ENCODE measurements at regions not wholly inside any gene's neighbourhood (a gene's known extent, or its start where the extent isn't known, plus 50 kb on each side); places are given as distances from the start of the nearest gene placed in this dataset.

DNA sequence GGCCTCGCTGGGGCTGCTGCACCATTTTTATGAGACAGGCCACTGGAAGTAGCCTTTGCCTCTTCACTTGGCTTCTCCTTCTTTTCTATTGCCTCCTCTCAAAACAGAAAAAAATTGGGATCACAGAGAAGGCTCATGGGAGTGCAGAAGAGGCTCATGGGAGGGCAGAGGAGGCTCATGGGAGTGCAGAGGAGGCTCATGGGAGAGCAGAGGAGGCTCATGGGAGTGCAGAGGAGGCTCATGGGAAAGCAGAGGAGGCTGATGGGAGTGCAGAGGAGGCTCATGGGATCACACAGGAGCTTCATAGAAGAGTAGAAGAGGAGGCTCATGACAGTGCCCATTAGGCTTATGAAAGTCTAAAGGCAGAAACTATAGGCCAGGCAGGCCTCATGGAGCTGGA is 211.2 kb downstream of the IRF8 start:
- TF ChIP-seq, protein P1, sequence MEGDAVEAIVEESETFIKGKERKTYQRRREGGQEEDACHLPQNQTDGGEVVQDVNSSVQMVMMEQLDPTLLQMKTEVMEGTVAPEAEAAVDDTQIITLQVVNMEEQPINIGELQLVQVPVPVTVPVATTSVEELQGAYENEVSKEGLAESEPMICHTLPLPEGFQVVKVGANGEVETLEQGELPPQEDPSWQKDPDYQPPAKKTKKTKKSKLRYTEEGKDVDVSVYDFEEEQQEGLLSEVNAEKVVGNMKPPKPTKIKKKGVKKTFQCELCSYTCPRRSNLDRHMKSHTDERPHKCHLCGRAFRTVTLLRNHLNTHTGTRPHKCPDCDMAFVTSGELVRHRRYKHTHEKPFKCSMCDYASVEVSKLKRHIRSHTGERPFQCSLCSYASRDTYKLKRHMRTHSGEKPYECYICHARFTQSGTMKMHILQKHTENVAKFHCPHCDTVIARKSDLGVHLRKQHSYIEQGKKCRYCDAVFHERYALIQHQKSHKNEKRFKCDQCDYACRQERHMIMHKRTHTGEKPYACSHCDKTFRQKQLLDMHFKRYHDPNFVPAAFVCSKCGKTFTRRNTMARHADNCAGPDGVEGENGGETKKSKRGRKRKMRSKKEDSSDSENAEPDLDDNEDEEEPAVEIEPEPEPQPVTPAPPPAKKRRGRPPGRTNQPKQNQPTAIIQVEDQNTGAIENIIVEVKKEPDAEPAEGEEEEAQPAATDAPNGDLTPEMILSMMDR (IDR thresholded peaks at IDR 0.05) = no peak
- no peak overlapping the region for H3K4me3 ChIP-seq
- H3K4me1 ChIP-seq (ENCODE audit: control insufficient read depth in 1 of 2, low read depth in 2 of 2) = no peaks in the 10 kb centered on the region
- no peaks in the 10 kb centered on the region for H3K9me3 ChIP-seq
- no peaks in the 10 kb centered on the region for H3K27me3 ChIP-seq (replicated peaks; ENCODE audit: insufficient read depth)
- no peak for ATAC-seq (ENCODE audit: insufficient number of reproducible peaks, low FRiP score, low read depth)
- no peaks in the 10 kb centered on the region for H3K36me3 ChIP-seq
- H3K27ac ChIP-seq = no peak overlapping the region
- DNase-seq (ENCODE audit: low spot score) = no peak

DNA sequence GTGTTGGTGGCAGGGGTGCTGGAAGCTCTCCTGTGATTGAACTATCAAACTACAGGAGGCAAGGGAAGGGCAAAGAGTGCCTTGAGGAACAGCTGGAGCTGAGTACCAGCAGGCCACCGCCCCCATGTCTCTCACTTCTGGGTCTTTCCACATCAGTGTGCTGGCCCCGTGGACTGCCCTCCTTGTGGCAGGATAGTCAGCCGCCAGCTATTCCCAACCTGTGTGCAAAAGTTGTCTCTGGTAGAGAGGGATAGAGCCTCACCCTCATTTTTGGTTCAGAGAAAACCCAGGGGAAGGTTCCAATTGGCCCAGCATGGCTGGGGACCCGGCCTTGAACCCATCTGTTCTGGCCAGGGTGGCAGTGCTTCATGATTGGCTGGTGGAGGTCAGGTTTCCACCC is 211.8 kb downstream of the IRF8 start:
- Histone ChIP-seq H3K9me3 (no peaks in the 10 kb centered on the region), H3K4me3 (no peak overlapping the region), H3K36me3 (no peaks in the 10 kb centered on the region), H3K4me1 (ENCODE audit: control insufficient read depth in 1 of 2, low read depth in 2 of 2) (no peaks in the 10 kb centered on the region), H3K27ac (no peak overlapping the region), H3K27me3 (replicated peaks; ENCODE audit: insufficient read depth) (no peaks in the 10 kb centered on the region)
- TF ChIP-seq, protein P1 (IDR thresholded peaks at IDR 0.05) = no peak
- DNase-seq (ENCODE audit: low spot score) (no peak), ATAC-seq (ENCODE audit: insufficient number of reproducible peaks, low FRiP score, low read depth) (no peak)

DNA sequence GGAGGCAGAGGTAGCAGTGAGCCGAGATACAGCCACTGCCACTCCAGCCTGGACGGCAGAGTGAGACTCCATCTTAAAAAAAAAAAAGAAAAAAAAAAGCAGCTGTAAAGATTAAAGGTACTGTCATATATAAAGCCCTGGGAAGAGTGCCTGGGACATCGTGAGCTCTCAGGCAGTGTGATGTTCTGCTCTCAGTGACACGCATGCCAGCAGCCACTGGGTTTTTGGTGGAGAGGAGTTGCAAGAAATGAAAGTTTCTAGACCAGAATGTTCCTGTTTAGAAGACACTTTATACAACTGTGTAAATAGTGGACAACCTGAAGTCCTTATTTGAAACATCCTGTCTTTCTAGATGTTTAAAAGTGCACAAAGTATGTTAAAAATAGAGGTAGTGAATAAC is 213.2 kb downstream of the IRF8 start:
- no peaks in the 10 kb centered on the region for H3K4me1 ChIP-seq (ENCODE audit: control insufficient read depth in 1 of 2, low read depth in 2 of 2)
- no peak overlapping the region for H3K4me3 ChIP-seq
- no peak for DNase-seq (ENCODE audit: low spot score)
- H3K9me3 ChIP-seq = no peaks in the 10 kb centered on the region
- TF ChIP-seq, protein P1 (IDR thresholded peaks at IDR 0.05) = no peak
- no peaks in the 10 kb centered on the region for H3K27me3 ChIP-seq (replicated peaks; ENCODE audit: insufficient read depth)
- no peak for ATAC-seq (ENCODE audit: insufficient number of reproducible peaks, low FRiP score, low read depth)
- H3K27ac ChIP-seq = no peak overlapping the region
- H3K36me3 ChIP-seq = no peaks in the 10 kb centered on the region

DNA sequence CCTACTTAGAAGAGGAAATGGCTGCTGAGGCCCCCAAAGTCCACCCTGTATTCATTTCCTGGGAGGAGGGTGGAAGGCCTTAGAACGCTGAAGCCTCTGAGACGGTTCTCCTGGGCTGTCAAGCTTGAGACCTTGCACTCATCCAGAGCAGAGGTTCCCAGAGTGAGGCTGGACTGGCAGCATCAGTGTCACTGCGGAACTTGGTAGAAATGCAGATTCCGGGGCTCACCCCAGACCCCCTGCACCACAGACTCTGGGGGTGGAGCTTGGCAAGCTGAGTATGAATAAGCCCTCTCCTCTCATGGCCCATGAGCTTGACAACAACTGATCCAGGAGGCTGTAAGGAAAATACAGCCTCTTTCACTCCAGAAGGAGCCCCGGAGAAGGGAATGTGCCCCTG is 218.3 kb downstream of the IRF8 start:
- H3K4me1 ChIP-seq (ENCODE audit: control insufficient read depth in 1 of 2, low read depth in 2 of 2) = no peaks in the 10 kb centered on the region
- H3K36me3 ChIP-seq = no peaks in the 10 kb centered on the region
- TF ChIP-seq, protein P1 (IDR thresholded peaks at IDR 0.05) = no peak
- no peak for ATAC-seq (ENCODE audit: insufficient number of reproducible peaks, low FRiP score, low read depth)
- H3K27me3 ChIP-seq (replicated peaks; ENCODE audit: insufficient read depth) = no peaks in the 10 kb centered on the region
- H3K27ac ChIP-seq = no peak overlapping the region
- H3K4me3 ChIP-seq = no peak overlapping the region
- H3K9me3 ChIP-seq = no peaks in the 10 kb centered on the region
- no peak for DNase-seq (ENCODE audit: low spot score)

DNA sequence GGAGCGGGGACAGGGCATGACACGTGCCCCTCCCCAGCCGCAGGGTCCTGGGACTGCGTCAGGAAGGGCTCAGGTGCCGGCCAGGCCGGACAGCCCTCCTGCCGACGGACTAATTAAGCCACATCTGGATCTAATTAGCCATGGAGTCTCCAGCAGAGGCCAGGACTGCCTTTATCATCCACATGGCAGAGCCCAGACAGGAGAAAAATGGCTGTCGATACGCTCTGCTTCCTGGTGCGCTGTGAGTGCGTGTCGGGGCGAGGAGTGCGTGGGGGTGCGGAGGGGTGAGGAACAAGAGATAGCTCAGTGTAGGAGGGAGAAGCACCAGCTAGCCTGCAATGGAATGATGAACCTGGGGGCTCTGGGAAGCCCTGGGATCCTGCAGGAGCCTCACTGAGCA is 218.8 kb downstream of the IRF8 start:
- TF ChIP-seq, protein P1 (IDR thresholded peaks at IDR 0.05) = no peak
- Histone ChIP-seq H3K27ac (no peak overlapping the region), H3K27me3 (replicated peaks; ENCODE audit: insufficient read depth) (no peaks in the 10 kb centered on the region), H3K4me1 (ENCODE audit: control insufficient read depth in 1 of 2, low read depth in 2 of 2) (no peaks in the 10 kb centered on the region), H3K36me3 (no peaks in the 10 kb centered on the region), H3K9me3 (no peaks in the 10 kb centered on the region), H3K4me3 (no peak overlapping the region)
- no peak for DNase-seq (ENCODE audit: low spot score)
- no peak for ATAC-seq (ENCODE audit: insufficient number of reproducible peaks, low FRiP score, low read depth)
